Liver (tissue), 3 donors: ENCODE measurements at regions not wholly inside any gene's neighbourhood (a gene's known extent, or its start where the extent isn't known, plus 50 kb on each side); places are given as distances from the start of the nearest gene placed in this dataset.

Source experiments
- ATF3 ChIP-seq: IDR thresholded peaks from 2 replicates; pipeline ENCODE4 v1.6.1; 2016; ENCODE audit warnings: antibody characterized with exemption
- CTCF ChIP-seq: fragments of 150-350 bp; IDR thresholded peaks from 2 replicates; pipeline ENCODE4 v1.5.1; 2017; ENCODE audit warnings: improper control_type of control experiment, low read depth, low read length; ENCODE audit not compliant: missing input control
- GABPA ChIP-seq, 2 donors: IDR thresholded peaks in 1 of 2; conservative IDR thresholded peaks in 1 of 2; 2 replicates each; pipeline ENCODE4 v1.6.1; 2016; ENCODE audit warnings: antibody characterized with exemption in 2 of 2, mild to moderate bottlenecking in 1 of 2, moderate library complexity in 1 of 2
- JUND ChIP-seq, 2 donors: IDR thresholded peaks; 2 replicates each; pipeline ENCODE4 v1.6.1; 2016; ENCODE audit warnings: antibody characterized with exemption in 2 of 2
- RAD21 ChIP-seq, 2 donors: IDR thresholded peaks; 2 replicates each; pipeline ENCODE4 v1.6.1; 2016; ENCODE audit warnings: antibody characterized with exemption in 2 of 2, mild to moderate bottlenecking in 2 of 2
- SP1 ChIP-seq: IDR thresholded peaks from 2 replicates; pipeline ENCODE4 v1.6.1; 2018; ENCODE audit warnings: antibody characterized with exemption, mild to moderate bottlenecking
- TAF1 ChIP-seq: conservative IDR thresholded peaks from 2 replicates; pipeline ENCODE4 v1.6.1; 2016; ENCODE audit warnings: antibody characterized with exemption, mild to moderate bottlenecking
- YY1 ChIP-seq: IDR thresholded peaks from 2 replicates; pipeline ENCODE4 v1.6.1; 2016; ENCODE audit warnings: antibody characterized with exemption, mild to moderate bottlenecking
- ZBTB33 ChIP-seq: IDR thresholded peaks from 2 replicates; pipeline ENCODE4 v1.6.1; 2016; ENCODE audit warnings: antibody characterized with exemption
- TF ChIP-seq, protein P1 (sequence below): IDR thresholded peaks from 2 replicates; pipeline ENCODE4 v1.6.1; 2016; ENCODE audit warnings: antibody characterized with exemption, mild to moderate bottlenecking
- TF ChIP-seq, protein P2 (sequence below): IDR thresholded peaks from 2 replicates; pipeline ENCODE4 v1.6.1; 2016; ENCODE audit warnings: antibody characterized with exemption
- donor health status: healthy.
- donor health status: healthy.

GRCh38 chr4:34245276-34245675, 1999.0 kb downstream of the ARAP2 start:
- TF ChIP-seq CTCF, result no peak
- no peak for TF ChIP-seq GABPA (IDR thresholded peaks at IDR 0.05 in 1 of 2, conservative IDR thresholded peaks at IDR 0.05 in 1 of 2)
- TF ChIP-seq TAF1, result no peak
- TF ChIP-seq, protein P1, sequence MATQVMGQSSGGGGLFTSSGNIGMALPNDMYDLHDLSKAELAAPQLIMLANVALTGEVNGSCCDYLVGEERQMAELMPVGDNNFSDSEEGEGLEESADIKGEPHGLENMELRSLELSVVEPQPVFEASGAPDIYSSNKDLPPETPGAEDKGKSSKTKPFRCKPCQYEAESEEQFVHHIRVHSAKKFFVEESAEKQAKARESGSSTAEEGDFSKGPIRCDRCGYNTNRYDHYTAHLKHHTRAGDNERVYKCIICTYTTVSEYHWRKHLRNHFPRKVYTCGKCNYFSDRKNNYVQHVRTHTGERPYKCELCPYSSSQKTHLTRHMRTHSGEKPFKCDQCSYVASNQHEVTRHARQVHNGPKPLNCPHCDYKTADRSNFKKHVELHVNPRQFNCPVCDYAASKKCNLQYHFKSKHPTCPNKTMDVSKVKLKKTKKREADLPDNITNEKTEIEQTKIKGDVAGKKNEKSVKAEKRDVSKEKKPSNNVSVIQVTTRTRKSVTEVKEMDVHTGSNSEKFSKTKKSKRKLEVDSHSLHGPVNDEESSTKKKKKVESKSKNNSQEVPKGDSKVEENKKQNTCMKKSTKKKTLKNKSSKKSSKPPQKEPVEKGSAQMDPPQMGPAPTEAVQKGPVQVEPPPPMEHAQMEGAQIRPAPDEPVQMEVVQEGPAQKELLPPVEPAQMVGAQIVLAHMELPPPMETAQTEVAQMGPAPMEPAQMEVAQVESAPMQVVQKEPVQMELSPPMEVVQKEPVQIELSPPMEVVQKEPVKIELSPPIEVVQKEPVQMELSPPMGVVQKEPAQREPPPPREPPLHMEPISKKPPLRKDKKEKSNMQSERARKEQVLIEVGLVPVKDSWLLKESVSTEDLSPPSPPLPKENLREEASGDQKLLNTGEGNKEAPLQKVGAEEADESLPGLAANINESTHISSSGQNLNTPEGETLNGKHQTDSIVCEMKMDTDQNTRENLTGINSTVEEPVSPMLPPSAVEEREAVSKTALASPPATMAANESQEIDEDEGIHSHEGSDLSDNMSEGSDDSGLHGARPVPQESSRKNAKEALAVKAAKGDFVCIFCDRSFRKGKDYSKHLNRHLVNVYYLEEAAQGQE, result no peak
- TF ChIP-seq, protein P2, sequence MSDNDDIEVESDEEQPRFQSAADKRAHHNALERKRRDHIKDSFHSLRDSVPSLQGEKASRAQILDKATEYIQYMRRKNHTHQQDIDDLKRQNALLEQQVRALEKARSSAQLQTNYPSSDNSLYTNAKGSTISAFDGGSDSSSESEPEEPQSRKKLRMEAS, result no peak
- no peak for TF ChIP-seq JUND (IDR thresholded peaks at IDR 0.05)
- TF ChIP-seq RAD21 (IDR thresholded peaks at IDR 0.05), result no peak
- no peak for TF ChIP-seq SP1
- no peak for TF ChIP-seq YY1
- no peak for TF ChIP-seq ZBTB33
- TF ChIP-seq ATF3, result no peak
